GM12892 (cell line): ENCODE measurements at regions not wholly inside any gene's neighbourhood (a gene's known extent, or its start where the extent isn't known, plus 50 kb on each side); places are given as distances from the start of the nearest gene placed in this dataset.

Experiments used
- POLR2AphosphoS5 ChIP-seq: IDR thresholded peaks from 2 replicates; pipeline ENCODE4 v1.6.1; 2011; ENCODE audit warnings: low read depth, low read length, control low read depth
- TAF1 ChIP-seq: IDR thresholded peaks from 2 replicates; pipeline ENCODE4 v1.6.1; 2011; ENCODE audit warnings: low read depth, mild to moderate bottlenecking, control low read depth, low read length, borderline replicate concordance

DNA sequence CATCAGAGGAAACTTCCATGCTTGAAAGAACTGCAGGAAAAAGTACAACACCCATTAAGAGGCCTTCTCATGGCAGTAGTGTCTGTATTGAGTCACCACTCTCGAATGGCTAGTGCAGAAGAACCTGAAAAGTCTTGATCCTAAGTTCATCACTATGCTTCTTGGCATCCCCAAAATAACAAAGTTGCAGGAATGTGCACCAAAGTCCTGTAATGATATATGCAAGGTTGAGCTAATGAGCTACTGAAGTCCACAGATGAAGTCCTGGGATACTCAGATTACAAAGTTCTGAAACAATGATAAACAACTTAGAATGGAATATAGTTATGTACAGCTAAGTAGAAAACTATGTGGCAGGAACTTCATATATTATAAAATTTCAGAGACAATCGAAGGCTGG, 545.4 kb downstream of the FOXG1 start:
- TF ChIP-seq TAF1, result no peak
- no peak for TF ChIP-seq POLR2AphosphoS5
